Kidney glomerular epithelial cell (primary cell): ENCODE measurements at regions not wholly inside any gene's neighbourhood (a gene's known extent, or its start where the extent isn't known, plus 50 kb on each side); places are given as distances from the start of the nearest gene placed in this dataset.
"Not testable (repeated sequence)": the region's sequence is repeated elsewhere in the genome, so short reads cannot be mapped to it uniquely, and the experiment has no call there.

Source experiments
- DNase-seq: peaks from one replicate; lab custom pipeline; 2025; lab: John Stamatoyannopoulos, UW

- DNase-seq = no peak
Measured at GRCh38 chr10:117457932-117458331, 82.7 kb upstream of the PDZD8 start.

GRCh38 chr10:117457071-117457810, 82.0 kb upstream of the PDZD8 start:
- no peak for DNase-seq

GRCh38 chr10:117455346-117455745, 80.1 kb upstream of the PDZD8 start:
- DNase-seq = no peak

GRCh38 chr10:117454502-117454901, 79.3 kb upstream of the PDZD8 start:
- no peak for DNase-seq

GRCh38 chr10:117453484-117453883, 78.2 kb upstream of the PDZD8 start:
- DNase-seq = not testable (repeated sequence)

- DNase-seq = no peak
Measured at GRCh38 chr10:117450940-117451339, 75.7 kb upstream of the PDZD8 start.

- no peak for DNase-seq
Measured at GRCh38 chr10:117449636-117450035, 74.4 kb upstream of the PDZD8 start.

GRCh38 chr10:117448802-117449201, 73.6 kb upstream of the PDZD8 start:
- DNase-seq = no peak

- DNase-seq = no peak
Measured at GRCh38 chr10:117445992-117446391, 70.8 kb upstream of the PDZD8 start.

- no peak for DNase-seq
Measured at GRCh38 chr10:117444497-117445040, 69.3 kb upstream of the PDZD8 start.

GRCh38 chr10:117443686-117444041, 68.4 kb upstream of the PDZD8 start:
- DNase-seq = no peak

- DNase-seq = peak; percentile 78
Measured at GRCh38 chr10:117442944-117443685, 67.9 kb upstream of the PDZD8 start.

GRCh38 chr10:117442521-117442920, 67.3 kb upstream of the PDZD8 start:
- DNase-seq = no peak

GRCh38 chr10:117441812-117442443, 66.7 kb upstream of the PDZD8 start:
- peak; percentile 82 for DNase-seq

GRCh38 chr10:117441361-117441760, 66.1 kb upstream of the PDZD8 start:
- DNase-seq = no peak

GRCh38 chr10:117439243-117439912, 64.1 kb upstream of the PDZD8 start:
- peak; percentile 10 for DNase-seq

GRCh38 chr10:117432866-117433265, 57.6 kb upstream of the PDZD8 start:
- no peak for DNase-seq

- DNase-seq = peak; percentile 2
Measured at GRCh38 chr10:117431160-117431559, 55.9 kb upstream of the PDZD8 start.

GRCh38 chr10:117430535-117430934, 55.3 kb upstream of the PDZD8 start:
- DNase-seq = not testable (repeated sequence)

- DNase-seq = no peak
Measured at GRCh38 chr10:117429643-117430265, 54.5 kb upstream of the PDZD8 start.

GRCh38 chr10:117427356-117427755, 52.1 kb upstream of the PDZD8 start:
- DNase-seq = no peak
